ENCODE measurements at regions not wholly inside any gene's neighbourhood (a gene's known extent, or its start where the extent isn't known, plus 50 kb on each side); places are given as distances from the start of the nearest gene placed in this dataset.

DNA sequence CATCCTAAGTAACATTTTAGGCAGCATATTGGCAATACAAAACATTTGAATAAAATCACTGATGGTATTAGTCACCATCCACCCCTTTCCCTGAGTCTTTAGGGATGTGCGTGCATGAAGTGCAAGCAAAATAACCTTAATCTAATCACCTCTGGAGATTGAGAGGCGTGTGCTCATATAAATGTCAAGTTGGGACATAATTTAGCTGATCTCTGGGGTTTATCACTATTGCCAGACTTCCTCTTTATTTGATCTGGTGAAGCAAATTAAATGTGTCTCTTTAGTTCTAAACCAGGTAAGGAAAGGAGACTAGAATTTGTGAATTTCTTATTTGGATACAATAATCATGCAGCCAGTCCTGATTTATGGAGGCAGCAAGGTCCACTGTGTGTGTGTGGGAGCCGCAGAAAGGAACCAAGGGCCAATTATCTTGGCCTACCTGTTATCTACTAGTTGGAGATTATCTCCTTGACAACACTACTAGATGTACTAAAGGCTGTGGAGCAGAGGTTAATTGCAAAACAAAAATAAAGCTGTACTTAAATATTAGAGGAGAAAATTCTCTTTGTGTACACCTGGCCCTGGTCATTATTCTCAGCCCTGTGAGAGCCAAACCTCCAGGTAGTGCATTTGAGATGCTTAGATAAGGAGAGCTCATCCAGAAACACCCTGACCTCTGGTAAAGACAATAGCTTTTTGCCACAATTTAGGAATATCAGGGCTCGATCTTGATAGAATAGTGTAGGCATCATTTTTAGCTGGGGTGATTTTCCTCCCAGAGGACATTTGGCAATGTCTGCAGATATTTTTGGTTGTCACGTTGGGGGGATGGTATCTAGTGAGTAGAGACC is 78.2 kb downstream of the HRH4 start:
- POLR2A ChIA-PET = no interaction called here
- TF ChIP-seq, protein P1, sequence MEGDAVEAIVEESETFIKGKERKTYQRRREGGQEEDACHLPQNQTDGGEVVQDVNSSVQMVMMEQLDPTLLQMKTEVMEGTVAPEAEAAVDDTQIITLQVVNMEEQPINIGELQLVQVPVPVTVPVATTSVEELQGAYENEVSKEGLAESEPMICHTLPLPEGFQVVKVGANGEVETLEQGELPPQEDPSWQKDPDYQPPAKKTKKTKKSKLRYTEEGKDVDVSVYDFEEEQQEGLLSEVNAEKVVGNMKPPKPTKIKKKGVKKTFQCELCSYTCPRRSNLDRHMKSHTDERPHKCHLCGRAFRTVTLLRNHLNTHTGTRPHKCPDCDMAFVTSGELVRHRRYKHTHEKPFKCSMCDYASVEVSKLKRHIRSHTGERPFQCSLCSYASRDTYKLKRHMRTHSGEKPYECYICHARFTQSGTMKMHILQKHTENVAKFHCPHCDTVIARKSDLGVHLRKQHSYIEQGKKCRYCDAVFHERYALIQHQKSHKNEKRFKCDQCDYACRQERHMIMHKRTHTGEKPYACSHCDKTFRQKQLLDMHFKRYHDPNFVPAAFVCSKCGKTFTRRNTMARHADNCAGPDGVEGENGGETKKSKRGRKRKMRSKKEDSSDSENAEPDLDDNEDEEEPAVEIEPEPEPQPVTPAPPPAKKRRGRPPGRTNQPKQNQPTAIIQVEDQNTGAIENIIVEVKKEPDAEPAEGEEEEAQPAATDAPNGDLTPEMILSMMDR (IDR thresholded peaks at IDR 0.05; ENCODE audit: control extremely low read depth, extremely low read depth, low read depth, missing control alignments) = no peak
- no peak for DNase-seq (ENCODE audit: extremely low spot score)
- CTCF ChIA-PET = interaction anchor here (0.9 to 1.6 kb wide), 3 partner anchors 17 to 49 kb away, joined by 3 to 4 read pairs (median 4); no protein-coding TSS in a partner anchor

DNA sequence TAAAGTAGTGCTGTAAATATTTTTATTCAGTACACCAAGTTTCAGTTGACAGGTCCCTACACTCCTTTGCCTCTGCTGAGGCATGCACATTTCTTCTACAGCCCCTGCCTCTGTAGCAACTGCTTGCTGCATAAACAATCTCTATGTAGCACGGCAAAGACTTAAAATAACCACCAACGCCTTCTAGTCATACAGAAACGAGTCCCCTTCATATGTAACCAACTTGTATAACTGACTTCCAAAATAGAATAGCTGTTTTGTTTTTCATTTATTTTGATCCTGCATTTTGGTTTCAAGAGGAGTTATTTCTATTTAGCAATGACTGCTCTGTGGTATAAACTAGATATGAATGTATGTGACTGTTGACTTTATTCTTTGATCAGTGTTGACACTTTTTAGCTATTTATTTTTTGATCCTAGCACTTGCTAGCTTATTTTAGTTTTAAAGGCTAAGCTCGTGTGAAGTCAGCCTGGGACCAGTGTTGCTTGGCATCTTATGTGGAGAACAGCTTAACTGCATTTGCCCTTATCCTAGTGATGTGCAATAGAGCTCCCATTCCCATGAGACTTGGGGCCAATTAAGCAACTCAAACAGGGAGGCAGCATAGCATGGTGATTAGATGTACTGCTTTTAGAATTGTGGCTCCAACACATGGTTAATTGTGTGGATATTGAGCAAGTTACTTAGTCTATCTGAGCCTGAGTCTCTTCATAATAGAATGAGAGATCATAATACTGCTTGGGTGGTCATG is 79.6 kb downstream of the HRH4 start:
- TF ChIP-seq, protein P1 (IDR thresholded peaks at IDR 0.05; ENCODE audit: control extremely low read depth, extremely low read depth, low read depth, missing control alignments) = no peak
- ChIA-PET POLR2A (no interaction called here), CTCF (interaction anchor here (0.9 to 1.6 kb wide), 6 partner anchors 8 to 66 kb away, joined by 3 to 5 read pairs (median 4); no protein-coding TSS in a partner anchor)
- DNase-seq (ENCODE audit: extremely low spot score) = no peak

DNA sequence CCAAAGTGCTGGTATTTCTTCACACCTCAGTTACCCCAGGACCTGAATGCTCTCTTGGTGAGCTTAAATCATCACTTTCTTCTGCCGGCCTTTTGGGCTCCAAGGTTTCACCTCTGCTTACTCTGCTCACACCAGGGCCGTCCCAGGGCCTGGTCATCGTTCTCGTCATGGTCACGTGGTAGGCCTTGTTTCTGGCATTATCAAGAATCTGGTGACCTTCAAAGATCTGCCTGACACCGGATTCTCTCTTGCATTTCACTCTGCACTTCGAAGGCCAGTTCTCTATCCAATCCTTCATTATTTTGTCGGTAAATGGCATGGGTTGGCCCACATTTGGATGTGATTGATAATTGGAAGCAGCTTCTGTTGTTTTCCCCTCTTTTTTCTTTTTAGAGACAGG is 80.5 kb downstream of the HRH4 start:
- TF ChIP-seq, protein P1 (IDR thresholded peaks at IDR 0.05; ENCODE audit: control extremely low read depth, extremely low read depth, low read depth, missing control alignments) = no peak
- DNase-seq (ENCODE audit: extremely low spot score) = no peak
- ChIA-PET POLR2A (no interaction called here), CTCF (interaction anchor here (1.2 to 1.5 kb wide), 4 partner anchors 9 to 38 kb away, joined by 4 to 5 read pairs (median 4); no protein-coding TSS in a partner anchor)

DNA sequence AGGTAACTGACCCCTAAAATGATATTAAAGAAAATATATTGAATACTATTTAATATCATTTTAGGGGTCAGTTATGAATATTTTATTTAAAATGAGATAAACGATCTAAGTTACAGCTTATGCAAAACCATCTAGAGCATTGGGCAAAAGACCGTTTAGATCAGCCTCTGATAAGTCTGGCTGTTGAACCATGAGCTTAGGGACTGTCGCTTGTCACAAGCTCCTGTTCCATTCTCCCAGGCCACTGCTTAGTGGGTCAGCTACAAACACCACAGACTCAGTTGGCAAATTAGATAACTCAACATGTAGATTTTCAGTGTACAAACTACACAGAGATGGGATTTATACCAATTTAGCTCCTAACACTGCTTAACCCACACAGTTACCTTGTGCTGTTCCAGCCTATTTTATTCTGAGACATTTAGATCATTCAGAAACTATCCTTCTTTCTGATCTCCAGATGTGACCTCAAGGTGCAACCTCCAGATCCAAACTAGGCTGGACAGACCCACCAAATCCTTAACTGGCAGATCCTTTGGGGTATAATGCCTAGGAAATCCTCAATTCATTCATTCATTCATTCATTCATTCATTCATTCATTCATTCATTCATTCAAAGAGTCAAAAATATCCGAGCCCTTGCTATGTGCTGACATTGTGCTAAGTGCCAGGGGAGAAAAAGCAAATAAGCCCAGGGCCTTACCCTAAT is 82.8 kb downstream of the HRH4 start:
- ChIA-PET POLR2A (no interaction called here), CTCF (interaction anchor here (0.9 to 2.7 kb wide), 9 partner anchors 8 to 183 kb away, joined by 3 to 12 read pairs (median 4); no protein-coding TSS in a partner anchor)
- DNase-seq (ENCODE audit: extremely low spot score) = no peak
- TF ChIP-seq, protein P1 (IDR thresholded peaks at IDR 0.05; ENCODE audit: control extremely low read depth, extremely low read depth, low read depth, missing control alignments) = no peak

- no peak for DNase-seq (ENCODE audit: extremely low spot score)
- ChIA-PET POLR2A (no interaction called here), CTCF (interaction anchor here (0.9 to 2.7 kb wide), 9 partner anchors 9 to 184 kb away, joined by 3 to 12 read pairs (median 4); no protein-coding TSS in a partner anchor)
- TF ChIP-seq, protein P1 (IDR thresholded peaks at IDR 0.05; ENCODE audit: control extremely low read depth, extremely low read depth, low read depth, missing control alignments) = no peak
These were observed 83.5 kb downstream of the HRH4 start for GRCh38 chr18:24543795-24544498.
